ENCODE measurements at regions not wholly inside any gene's neighbourhood (a gene's known extent, or its start where the extent isn't known, plus 50 kb on each side); places are given as distances from the start of the nearest gene placed in this dataset.
"Not testable (repeated sequence)": the region's sequence is repeated elsewhere in the genome, so short reads cannot be mapped to it uniquely, and the experiment has no call there.

DNA sequence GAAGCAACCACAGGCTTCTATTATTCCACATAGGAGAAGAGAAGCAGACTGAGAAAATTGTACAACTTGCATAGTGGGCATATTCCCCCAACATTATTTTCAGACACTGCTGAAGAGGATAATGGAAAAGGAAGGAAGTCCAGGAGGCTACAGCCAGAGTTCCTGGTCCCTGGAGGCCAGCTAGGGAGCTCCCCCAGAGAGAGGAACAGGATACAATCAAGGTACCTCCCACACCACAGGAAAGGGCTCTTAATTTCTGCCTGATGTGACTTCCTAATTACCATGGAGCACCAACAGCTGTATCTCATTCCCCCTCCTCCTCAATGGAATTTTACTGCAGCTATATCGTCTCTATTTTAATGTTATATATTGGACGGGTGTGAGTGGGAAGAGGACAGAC, 594.3 kb upstream of the NRSN1 start:
- no peak for DNase-seq (ENCODE audit: low read depth in 6 of 9, low spot score in 9 of 9)
- H3K4me3 ChIP-seq (ENCODE audit: low read length in 2 of 2): no peak overlapping the region
- 96% methylated on average over 2 of the region's 2 CpGs for WGBS
- H3K9me3 ChIP-seq (ENCODE audit: control insufficient read depth in 2 of 2, insufficient read depth in 1 of 2, low read length in 1 of 2): no peaks in the 10 kb centered on the region
- no peaks in the 10 kb centered on the region for H3K27me3 ChIP-seq (ENCODE audit: control insufficient read depth in 2 of 2, insufficient read depth in 1 of 2, low read length in 1 of 2)
- H3K27ac ChIP-seq (ENCODE audit: low read depth in 1 of 2, low read length in 1 of 2): no peak overlapping the region
- H3K4me1 ChIP-seq (ENCODE audit: control insufficient read depth in 2 of 2, insufficient read depth in 2 of 2, low read length in 2 of 2): no peaks in the 10 kb centered on the region
- no peaks in the 10 kb centered on the region for H3K36me3 ChIP-seq (ENCODE audit: control insufficient read depth in 2 of 2, insufficient read depth in 2 of 2, low read length in 1 of 2)

DNA sequence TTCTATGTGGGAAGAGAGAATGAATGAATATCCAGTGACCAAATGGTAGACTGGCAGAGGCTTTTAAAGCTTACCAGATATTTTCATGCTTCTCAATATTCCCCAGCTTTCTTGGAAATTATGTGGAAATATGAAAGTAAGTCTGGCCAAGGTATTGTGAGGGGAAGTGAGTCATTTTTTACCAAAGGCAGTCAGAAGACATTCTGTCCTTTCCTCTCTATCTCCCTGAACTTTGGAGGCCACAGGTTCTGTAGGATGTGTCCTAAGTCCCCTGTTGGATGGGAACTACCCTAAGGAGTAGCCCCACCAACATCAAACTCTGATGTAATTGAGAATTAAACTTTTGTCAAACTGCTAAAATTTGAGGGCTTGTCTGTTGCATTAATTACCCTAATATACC, 593.8 kb upstream of the NRSN1 start:
- H3K36me3 ChIP-seq (ENCODE audit: control insufficient read depth in 2 of 2, insufficient read depth in 2 of 2, low read length in 1 of 2): no peaks in the 10 kb centered on the region
- H3K4me3 ChIP-seq (ENCODE audit: low read length in 2 of 2): no peak overlapping the region
- H3K27ac ChIP-seq (ENCODE audit: low read depth in 1 of 2, low read length in 1 of 2): no peak overlapping the region
- no peaks in the 10 kb centered on the region for H3K27me3 ChIP-seq (ENCODE audit: control insufficient read depth in 2 of 2, insufficient read depth in 1 of 2, low read length in 1 of 2)
- H3K9me3 ChIP-seq (ENCODE audit: control insufficient read depth in 2 of 2, insufficient read depth in 1 of 2, low read length in 1 of 2): no peaks in the 10 kb centered on the region
- no peak for DNase-seq (ENCODE audit: low read depth in 6 of 9, low spot score in 9 of 9)
- no peaks in the 10 kb centered on the region for H3K4me1 ChIP-seq (ENCODE audit: control insufficient read depth in 2 of 2, insufficient read depth in 2 of 2, low read length in 2 of 2)

DNA sequence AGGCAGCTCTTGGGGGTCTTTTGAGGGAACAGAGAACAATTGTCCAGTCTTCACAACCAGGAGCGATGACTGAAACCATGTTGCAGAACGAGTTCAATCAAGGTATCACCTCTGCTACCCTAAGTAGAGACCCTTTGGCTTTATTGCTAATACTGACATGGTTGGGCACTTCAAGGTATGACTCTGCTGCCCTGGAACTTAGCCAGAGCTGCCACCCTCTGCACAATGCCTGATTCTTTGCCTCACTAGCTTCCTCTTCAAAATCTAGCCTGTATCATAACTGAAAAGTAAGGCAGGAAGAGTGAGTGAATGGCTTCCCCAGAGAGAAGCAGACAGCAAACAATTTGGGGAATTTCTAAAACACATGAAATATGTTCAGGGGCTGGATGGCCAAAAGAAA, 592.7 kb upstream of the NRSN1 start:
- Histone ChIP-seq H3K4me1 (ENCODE audit: control insufficient read depth in 2 of 2, insufficient read depth in 2 of 2, low read length in 2 of 2) (no peaks in the 10 kb centered on the region), H3K36me3 (ENCODE audit: control insufficient read depth in 2 of 2, insufficient read depth in 2 of 2, low read length in 1 of 2) (no peaks in the 10 kb centered on the region), H3K27ac (ENCODE audit: low read depth in 1 of 2, low read length in 1 of 2) (no peak overlapping the region), H3K4me3 (ENCODE audit: low read length in 2 of 2) (no peak overlapping the region), H3K27me3 (ENCODE audit: control insufficient read depth in 2 of 2, insufficient read depth in 1 of 2, low read length in 1 of 2) (no peaks in the 10 kb centered on the region), H3K9me3 (ENCODE audit: control insufficient read depth in 2 of 2, insufficient read depth in 1 of 2, low read length in 1 of 2) (no peaks in the 10 kb centered on the region)
- WGBS: 95% methylated on average over 2 of the region's 2 CpGs
- no peak for DNase-seq (ENCODE audit: low read depth in 6 of 9, low spot score in 9 of 9)

DNA sequence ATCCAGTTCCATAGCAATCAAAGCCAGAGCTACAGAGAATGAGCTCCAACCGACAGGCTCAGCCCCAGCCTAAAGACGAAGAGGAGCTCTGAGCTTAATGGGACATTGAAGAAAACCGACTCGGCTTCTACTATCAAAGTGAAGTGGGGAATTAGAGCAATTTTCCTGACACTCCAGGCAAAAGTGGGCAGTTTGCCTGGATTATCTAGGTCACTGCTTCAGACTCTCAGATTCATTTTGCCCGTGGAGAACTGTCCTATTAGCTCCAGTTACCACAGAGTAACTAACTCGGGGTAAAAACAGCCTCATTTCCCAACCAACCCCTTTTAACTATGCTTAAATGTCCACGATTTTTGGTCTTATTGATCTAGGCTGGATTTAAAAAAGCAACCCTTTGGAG, 592.1 kb upstream of the NRSN1 start:
- no peaks in the 10 kb centered on the region for H3K27me3 ChIP-seq (ENCODE audit: control insufficient read depth in 2 of 2, insufficient read depth in 1 of 2, low read length in 1 of 2)
- 85% methylated on average over 7 of the region's 7 CpGs for WGBS

DNA sequence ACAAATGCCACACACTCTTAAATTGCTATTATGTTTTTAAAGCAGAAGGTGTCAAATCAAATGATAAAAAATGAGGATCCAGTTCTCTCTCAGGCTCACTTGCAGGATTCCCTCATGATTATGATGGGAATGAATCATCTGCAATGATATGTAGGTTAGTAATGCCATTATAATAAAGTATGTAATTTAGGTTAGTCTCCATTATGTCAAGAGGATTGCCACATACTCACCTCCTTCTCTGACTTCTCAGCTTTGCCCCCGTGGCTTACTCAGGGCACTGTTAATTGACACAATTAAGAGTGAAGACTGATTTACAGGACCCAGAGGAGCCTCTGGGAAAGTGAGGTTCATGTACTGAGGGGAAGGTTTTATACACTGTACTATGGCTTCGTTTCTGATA, 591.7 kb upstream of the NRSN1 start:
- no peaks in the 10 kb centered on the region for H3K36me3 ChIP-seq (ENCODE audit: control insufficient read depth in 2 of 2, insufficient read depth in 2 of 2, low read length in 1 of 2)
- no peak overlapping the region for H3K4me3 ChIP-seq (ENCODE audit: low read length in 2 of 2)
- no peak overlapping the region for H3K27ac ChIP-seq (ENCODE audit: low read depth in 1 of 2, low read length in 1 of 2)
- H3K27me3 ChIP-seq (ENCODE audit: control insufficient read depth in 2 of 2, insufficient read depth in 1 of 2, low read length in 1 of 2): no peaks in the 10 kb centered on the region
- no peak for DNase-seq (ENCODE audit: low read depth in 6 of 9, low spot score in 9 of 9)
- H3K4me1 ChIP-seq (ENCODE audit: control insufficient read depth in 2 of 2, insufficient read depth in 2 of 2, low read length in 2 of 2): no peaks in the 10 kb centered on the region
- H3K9me3 ChIP-seq (ENCODE audit: control insufficient read depth in 2 of 2, insufficient read depth in 1 of 2, low read length in 1 of 2): no peaks in the 10 kb centered on the region
- 92% methylated on average over 2 of the region's 2 CpGs for WGBS

More for the DNA sequence above, 592.1 kb upstream of the NRSN1 start:
- H3K27ac ChIP-seq (ENCODE audit: low read depth in 1 of 2, low read length in 1 of 2): no peak overlapping the region
- DNase-seq (ENCODE audit: low read depth in 6 of 9, low spot score in 9 of 9): no peak
- H3K4me3 ChIP-seq (ENCODE audit: low read length in 2 of 2): no peak overlapping the region
- no peaks in the 10 kb centered on the region for H3K36me3 ChIP-seq (ENCODE audit: control insufficient read depth in 2 of 2, insufficient read depth in 2 of 2, low read length in 1 of 2)
- no peaks in the 10 kb centered on the region for H3K9me3 ChIP-seq (ENCODE audit: control insufficient read depth in 2 of 2, insufficient read depth in 1 of 2, low read length in 1 of 2)
- H3K4me1 ChIP-seq (ENCODE audit: control insufficient read depth in 2 of 2, insufficient read depth in 2 of 2, low read length in 2 of 2): no peaks in the 10 kb centered on the region

DNA sequence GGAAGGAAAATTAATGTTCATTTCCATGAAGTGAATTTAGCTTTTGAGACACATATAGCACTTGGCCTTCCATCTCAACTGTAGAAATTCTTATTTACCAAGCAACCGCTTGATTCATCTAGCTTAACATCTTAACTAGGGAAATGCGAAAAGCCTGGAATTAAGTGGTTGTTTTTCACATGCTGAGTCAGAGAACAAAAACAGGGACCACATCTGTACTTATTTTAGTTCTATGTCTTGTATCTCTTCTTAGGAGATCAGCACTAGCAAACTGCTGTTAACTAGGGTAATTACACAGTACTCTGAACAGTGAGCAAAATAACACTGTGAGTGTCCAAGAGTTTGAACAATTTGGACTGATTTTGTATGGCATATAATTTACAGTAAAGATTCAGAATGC, 590.9 kb upstream of the NRSN1 start:
- Histone ChIP-seq H3K27me3 (ENCODE audit: control insufficient read depth in 2 of 2, insufficient read depth in 1 of 2, low read length in 1 of 2) (no peaks in the 10 kb centered on the region), H3K36me3 (ENCODE audit: control insufficient read depth in 2 of 2, insufficient read depth in 2 of 2, low read length in 1 of 2) (no peaks in the 10 kb centered on the region), H3K4me1 (ENCODE audit: control insufficient read depth in 2 of 2, insufficient read depth in 2 of 2, low read length in 2 of 2) (no peaks in the 10 kb centered on the region), H3K9me3 (ENCODE audit: control insufficient read depth in 2 of 2, insufficient read depth in 1 of 2, low read length in 1 of 2) (no peaks in the 10 kb centered on the region), H3K4me3 (ENCODE audit: low read length in 2 of 2) (no peak overlapping the region), H3K27ac (ENCODE audit: low read depth in 1 of 2, low read length in 1 of 2) (no peak overlapping the region)
- whole genome bisulfite sequencing: 97% methylated on average over 2 of the region's 2 CpGs
- no peak for DNase-seq (ENCODE audit: low read depth in 6 of 9, low spot score in 9 of 9)

DNA sequence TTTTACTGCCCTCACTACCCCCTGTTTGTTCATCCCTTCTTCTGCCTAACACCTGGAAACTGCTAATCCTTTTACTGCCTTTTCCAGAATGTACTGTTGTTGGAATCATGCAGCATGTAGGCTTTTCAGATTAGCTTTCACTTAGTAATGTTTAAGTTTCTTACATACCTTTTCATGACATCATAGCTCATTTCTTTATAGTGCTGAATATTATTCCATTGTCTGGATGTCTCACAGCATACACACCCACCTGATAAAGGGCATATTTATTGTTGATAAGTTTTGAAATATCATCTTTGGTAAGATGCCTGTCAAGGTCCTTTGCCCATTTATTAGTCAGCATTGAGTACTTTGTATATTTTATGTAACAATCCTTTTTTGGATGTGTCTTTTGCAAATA, 588.2 kb upstream of the NRSN1 start:
- DNase-seq (ENCODE audit: low read depth in 6 of 9, low spot score in 9 of 9): no peak
- no peak overlapping the region for H3K4me3 ChIP-seq (ENCODE audit: low read length in 2 of 2)
- H3K4me1 ChIP-seq (ENCODE audit: control insufficient read depth in 2 of 2, insufficient read depth in 2 of 2, low read length in 2 of 2): no peaks in the 10 kb centered on the region
- no peak overlapping the region for H3K27ac ChIP-seq (ENCODE audit: low read depth in 1 of 2, low read length in 1 of 2)
- no peaks in the 10 kb centered on the region for H3K9me3 ChIP-seq (ENCODE audit: control insufficient read depth in 2 of 2, insufficient read depth in 1 of 2, low read length in 1 of 2)
- no peaks in the 10 kb centered on the region for H3K27me3 ChIP-seq (ENCODE audit: control insufficient read depth in 2 of 2, insufficient read depth in 1 of 2, low read length in 1 of 2)
- no peaks in the 10 kb centered on the region for H3K36me3 ChIP-seq (ENCODE audit: control insufficient read depth in 2 of 2, insufficient read depth in 2 of 2, low read length in 1 of 2)

DNA sequence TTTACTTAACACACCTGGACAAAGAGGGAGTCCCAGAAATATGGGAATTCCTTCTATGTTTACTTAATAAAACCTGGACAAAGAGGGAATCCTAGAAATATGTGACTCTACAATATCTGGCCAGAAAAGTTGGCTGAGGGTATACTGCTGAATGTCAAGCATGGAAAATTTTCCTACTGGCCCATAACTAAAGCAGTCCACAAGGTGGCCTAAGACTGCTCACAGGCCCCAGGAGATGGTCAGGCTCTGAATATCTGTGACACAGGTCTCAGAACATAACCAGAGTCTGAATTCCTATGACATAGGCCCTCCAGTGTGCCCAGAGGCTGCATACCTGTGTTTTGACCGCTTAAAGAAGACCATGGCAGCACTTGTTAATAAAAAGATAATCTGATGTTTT, 578.2 kb upstream of the NRSN1 start:
- Histone ChIP-seq H3K4me1 (ENCODE audit: control insufficient read depth in 2 of 2, insufficient read depth in 2 of 2, low read length in 2 of 2) (no peaks in the 10 kb centered on the region), H3K27ac (ENCODE audit: low read depth in 1 of 2, low read length in 1 of 2) (no peak overlapping the region), H3K36me3 (ENCODE audit: control insufficient read depth in 2 of 2, insufficient read depth in 2 of 2, low read length in 1 of 2) (no peaks in the 10 kb centered on the region), H3K4me3 (ENCODE audit: low read length in 2 of 2) (no peak overlapping the region), H3K27me3 (ENCODE audit: control insufficient read depth in 2 of 2, insufficient read depth in 1 of 2, low read length in 1 of 2) (no peaks in the 10 kb centered on the region), H3K9me3 (ENCODE audit: control insufficient read depth in 2 of 2, insufficient read depth in 1 of 2, low read length in 1 of 2) (no peaks in the 10 kb centered on the region)
- WGBS: 96% methylated on average over 1 of the region's 1 CpG
- no peak for DNase-seq (ENCODE audit: low read depth in 6 of 9, low spot score in 9 of 9)

DNA sequence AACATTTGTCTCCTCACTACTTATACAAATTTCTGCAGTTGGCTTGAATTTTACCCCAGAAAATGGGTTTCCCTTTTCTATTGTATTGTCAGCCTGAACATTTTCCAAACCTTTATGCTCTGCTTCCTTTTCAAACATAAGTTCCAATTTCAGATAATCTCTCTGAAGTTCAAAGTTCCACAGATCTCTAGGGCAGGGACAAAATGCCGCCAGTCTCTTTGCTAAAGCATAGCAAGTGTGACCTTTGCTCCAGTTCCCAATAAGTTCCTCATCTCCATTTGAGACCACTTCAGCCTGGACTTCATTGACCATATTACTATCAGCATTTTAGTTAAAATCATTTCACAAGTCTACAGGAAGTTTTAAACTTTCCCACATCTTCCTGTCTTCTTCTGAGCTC, 571.1 kb upstream of the NRSN1 start:
- not testable (repeated sequence) for H3K4me1 ChIP-seq (ENCODE audit: control insufficient read depth in 2 of 2, insufficient read depth in 2 of 2, low read length in 2 of 2); H3K9me3 ChIP-seq (ENCODE audit: control insufficient read depth in 2 of 2, insufficient read depth in 1 of 2, low read length in 1 of 2); H3K27ac ChIP-seq (ENCODE audit: low read depth in 1 of 2, low read length in 1 of 2); DNase-seq (ENCODE audit: low read depth in 6 of 9, low spot score in 9 of 9); H3K36me3 ChIP-seq (ENCODE audit: control insufficient read depth in 2 of 2, insufficient read depth in 2 of 2, low read length in 1 of 2); H3K27me3 ChIP-seq (ENCODE audit: control insufficient read depth in 2 of 2, insufficient read depth in 1 of 2, low read length in 1 of 2); H3K4me3 ChIP-seq (ENCODE audit: low read length in 2 of 2)
- WGBS: 96% methylated on average over 1 of the region's 1 CpG

DNA sequence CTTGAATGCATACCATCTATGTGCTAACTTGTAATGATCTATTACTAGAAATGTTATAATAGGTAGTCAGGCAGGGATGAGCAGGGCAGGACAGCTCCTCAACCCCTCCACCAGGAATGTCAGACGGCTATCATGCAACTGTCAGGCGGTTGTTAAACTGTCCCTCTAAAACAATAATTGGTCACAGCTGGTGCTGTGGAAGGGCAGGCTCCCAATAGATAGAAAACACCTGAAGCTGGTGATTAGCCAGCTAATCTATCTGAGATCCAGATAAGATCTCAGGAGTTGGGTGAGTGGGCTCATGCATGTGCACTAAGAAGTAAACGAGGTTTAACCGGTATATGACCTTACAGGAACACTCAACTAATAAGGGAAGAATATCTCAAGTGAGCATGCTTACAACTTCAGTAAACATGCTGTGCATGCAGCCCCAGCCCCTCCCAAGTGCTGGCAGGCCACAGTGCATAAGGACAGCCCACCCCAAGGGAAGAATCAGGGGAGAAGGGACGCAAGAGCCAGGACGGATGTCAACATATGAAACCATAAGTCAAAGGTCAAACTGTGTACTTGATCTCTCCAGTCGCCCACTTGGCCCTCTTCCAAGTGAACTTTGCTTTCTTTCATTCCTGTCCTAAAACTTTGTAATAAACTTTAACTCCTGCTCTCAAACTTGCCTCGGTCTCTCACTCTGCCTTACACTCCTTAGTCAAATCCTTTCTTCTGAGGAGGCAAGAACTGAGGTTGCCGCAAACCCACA, 566.2 kb upstream of the NRSN1 start:
- no peak for DNase-seq (ENCODE audit: low read depth in 6 of 9, low spot score in 9 of 9)
- H3K4me3 ChIP-seq (ENCODE audit: low read length in 2 of 2): no peak overlapping the region

More for the DNA sequence above, 566.2 kb upstream of the NRSN1 start:
- 98% methylated on average over 9 of the region's 9 CpGs for WGBS
- Histone ChIP-seq H3K9me3 (ENCODE audit: control insufficient read depth in 2 of 2, insufficient read depth in 1 of 2, low read length in 1 of 2) (peaks cover 0 to 1% of the 10 kb centered on the region in 2 donors), H3K27me3 (ENCODE audit: control insufficient read depth in 2 of 2, insufficient read depth in 1 of 2, low read length in 1 of 2) (no peaks in the 10 kb centered on the region), H3K4me1 (ENCODE audit: control insufficient read depth in 2 of 2, insufficient read depth in 2 of 2, low read length in 2 of 2) (no peaks in the 10 kb centered on the region), H3K36me3 (ENCODE audit: control insufficient read depth in 2 of 2, insufficient read depth in 2 of 2, low read length in 1 of 2) (no peaks in the 10 kb centered on the region), H3K27ac (ENCODE audit: low read depth in 1 of 2, low read length in 1 of 2) (no peak overlapping the region)
